ENCODE measurements at regions not wholly inside any gene's neighbourhood (a gene's known extent, or its start where the extent isn't known, plus 50 kb on each side); places are given as distances from the start of the nearest gene placed in this dataset.
"Not testable (repeated sequence)": the region's sequence is repeated elsewhere in the genome, so short reads cannot be mapped to it uniquely, and the experiment has no call there.

DNA sequence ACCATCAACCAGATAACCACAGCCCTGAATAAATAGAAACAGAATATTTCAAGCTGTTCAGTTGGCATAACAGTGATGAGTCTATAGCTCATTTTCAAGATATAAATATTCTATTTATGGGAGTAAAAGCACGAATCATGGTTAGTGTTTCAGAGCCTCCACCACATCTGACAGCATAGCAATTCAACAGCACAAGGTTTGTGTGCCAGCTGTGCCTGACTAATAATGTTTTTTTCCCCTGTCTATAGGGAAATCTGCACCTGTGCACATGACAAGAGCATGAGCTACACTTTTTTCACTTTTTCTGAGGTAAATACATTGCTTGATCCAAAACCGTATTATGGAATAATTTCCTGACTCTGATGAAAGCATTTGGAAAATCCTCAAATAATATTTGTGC lies 251.3 kb downstream of the RPIA start (continued):
- TF ChIP-seq, protein P1, sequence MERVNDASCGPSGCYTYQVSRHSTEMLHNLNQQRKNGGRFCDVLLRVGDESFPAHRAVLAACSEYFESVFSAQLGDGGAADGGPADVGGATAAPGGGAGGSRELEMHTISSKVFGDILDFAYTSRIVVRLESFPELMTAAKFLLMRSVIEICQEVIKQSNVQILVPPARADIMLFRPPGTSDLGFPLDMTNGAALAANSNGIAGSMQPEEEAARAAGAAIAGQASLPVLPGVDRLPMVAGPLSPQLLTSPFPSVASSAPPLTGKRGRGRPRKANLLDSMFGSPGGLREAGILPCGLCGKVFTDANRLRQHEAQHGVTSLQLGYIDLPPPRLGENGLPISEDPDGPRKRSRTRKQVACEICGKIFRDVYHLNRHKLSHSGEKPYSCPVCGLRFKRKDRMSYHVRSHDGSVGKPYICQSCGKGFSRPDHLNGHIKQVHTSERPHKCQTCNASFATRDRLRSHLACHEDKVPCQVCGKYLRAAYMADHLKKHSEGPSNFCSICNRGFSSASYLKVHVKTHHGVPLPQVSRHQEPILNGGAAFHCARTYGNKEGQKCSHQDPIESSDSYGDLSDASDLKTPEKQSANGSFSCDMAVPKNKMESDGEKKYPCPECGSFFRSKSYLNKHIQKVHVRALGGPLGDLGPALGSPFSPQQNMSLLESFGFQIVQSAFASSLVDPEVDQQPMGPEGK (CRISPR knock-in tag; IDR thresholded peaks at IDR 0.05; ENCODE audit: borderline replicate concordance), result no peak
- no peak for TF ChIP-seq SNAI2 (CRISPR knock-in tag; IDR thresholded peaks at IDR 0.05)
- TF ChIP-seq ZC3H10 (CRISPR knock-in tag; IDR thresholded peaks at IDR 0.05), result no peak
- TF ChIP-seq TOX (CRISPR knock-in tag; IDR thresholded peaks at IDR 0.05; ENCODE audit: borderline replicate concordance), result no peak
- no peak for TF ChIP-seq ZNF565 (CRISPR knock-in tag; conservative IDR thresholded peaks at IDR 0.05; ENCODE audit: low read depth)

DNA sequence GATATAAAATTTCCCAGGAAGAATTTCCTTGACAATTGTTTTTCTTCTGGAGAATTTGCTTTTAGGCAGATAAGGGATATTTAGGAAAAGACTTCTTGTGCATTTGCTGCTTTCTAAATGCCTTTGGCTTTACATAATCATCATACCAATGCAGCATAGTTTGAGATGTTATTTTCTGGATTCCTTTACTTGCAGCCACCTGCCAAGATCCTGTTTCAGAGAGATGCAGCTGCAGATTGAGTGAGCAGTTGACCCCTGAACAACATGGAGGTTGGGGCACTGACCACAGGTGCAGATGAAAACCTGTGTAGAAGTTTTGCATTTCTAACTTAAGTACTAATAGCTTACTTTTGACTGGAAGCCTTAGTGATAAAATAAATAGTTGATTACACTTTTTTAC lies 257.9 kb downstream of the RPIA start:
- no peak for TF ChIP-seq BACH2 (CRISPR knock-in tag; IDR thresholded peaks at IDR 0.05; ENCODE audit: borderline replicate concordance)
- no peak for ATAC-seq

DNA sequence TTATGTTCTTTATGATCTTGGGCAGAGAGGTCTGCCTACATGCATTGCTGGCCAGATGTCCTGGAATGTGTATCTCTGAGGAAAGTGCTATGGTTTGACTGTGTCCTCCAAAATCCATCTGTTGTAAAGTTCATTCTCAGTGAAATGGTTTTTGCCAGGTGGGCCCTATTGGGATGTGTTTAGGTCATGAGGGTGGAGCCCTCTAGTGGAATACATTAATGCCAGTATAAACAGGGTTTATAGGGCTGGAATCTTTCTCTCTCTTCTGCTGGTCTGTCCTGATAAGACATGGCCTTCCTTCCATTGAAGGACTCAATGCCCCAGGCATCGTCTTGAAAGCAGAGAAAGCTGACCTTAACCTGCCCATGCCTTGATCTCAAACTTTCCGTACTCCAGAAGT lies 258.5 kb downstream of the RPIA start:
- TF ChIP-seq ZFP30 (CRISPR knock-in tag; IDR thresholded peaks at IDR 0.05) (no peak), ZNF8 (CRISPR knock-in tag; IDR thresholded peaks at IDR 0.05) (no peak), OSR1 (CRISPR knock-in tag; IDR thresholded peaks at IDR 0.05) (no peak)
- no peak for ATAC-seq

DNA sequence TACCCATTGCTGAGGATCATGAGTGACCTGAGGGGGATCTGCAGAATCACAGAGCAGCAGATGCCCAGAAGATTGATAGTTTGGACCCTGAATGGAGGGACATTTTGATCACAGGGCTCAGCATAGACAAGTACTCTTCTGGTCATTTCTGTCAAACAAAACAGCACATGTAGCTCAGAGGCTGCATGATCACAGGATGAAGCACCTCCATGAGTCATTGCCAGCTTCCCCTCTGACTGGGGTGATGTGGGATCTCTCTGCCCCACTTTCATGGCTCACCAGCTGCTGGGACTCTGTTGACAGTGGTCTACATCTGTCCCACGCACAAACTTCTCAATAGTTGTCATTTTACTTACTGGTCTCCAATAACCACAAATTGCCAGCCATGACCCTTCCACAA lies 264.1 kb downstream of the RPIA start:
- TF ChIP-seq ZNF70 (CRISPR knock-in tag; IDR thresholded peaks at IDR 0.05) (no peak), OSR1 (CRISPR knock-in tag; IDR thresholded peaks at IDR 0.05) (no peak), ZNF8 (CRISPR knock-in tag; IDR thresholded peaks at IDR 0.05) (no peak), SNAI2 (CRISPR knock-in tag; IDR thresholded peaks at IDR 0.05) (no peak)
- TF ChIP-seq, protein P2, sequence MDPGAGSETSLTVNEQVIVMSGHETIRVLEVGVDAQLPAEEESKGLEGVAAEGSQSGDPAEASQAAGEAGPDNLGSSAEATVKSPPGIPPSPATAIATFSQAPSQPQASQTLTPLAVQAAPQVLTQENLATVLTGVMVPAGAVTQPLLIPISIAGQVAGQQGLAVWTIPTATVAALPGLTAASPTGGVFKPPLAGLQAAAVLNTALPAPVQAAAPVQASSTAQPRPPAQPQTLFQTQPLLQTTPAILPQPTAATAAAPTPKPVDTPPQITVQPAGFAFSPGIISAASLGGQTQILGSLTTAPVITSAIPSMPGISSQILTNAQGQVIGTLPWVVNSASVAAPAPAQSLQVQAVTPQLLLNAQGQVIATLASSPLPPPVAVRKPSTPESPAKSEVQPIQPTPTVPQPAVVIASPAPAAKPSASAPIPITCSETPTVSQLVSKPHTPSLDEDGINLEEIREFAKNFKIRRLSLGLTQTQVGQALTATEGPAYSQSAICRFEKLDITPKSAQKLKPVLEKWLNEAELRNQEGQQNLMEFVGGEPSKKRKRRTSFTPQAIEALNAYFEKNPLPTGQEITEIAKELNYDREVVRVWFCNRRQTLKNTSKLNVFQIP (CRISPR knock-in tag; IDR thresholded peaks at IDR 0.05; ENCODE audit: borderline replicate concordance, low read depth), result no peak
- TF ChIP-seq, protein P1 (CRISPR knock-in tag; IDR thresholded peaks at IDR 0.05; ENCODE audit: borderline replicate concordance), result no peak
- ATAC-seq, result no peak

DNA sequence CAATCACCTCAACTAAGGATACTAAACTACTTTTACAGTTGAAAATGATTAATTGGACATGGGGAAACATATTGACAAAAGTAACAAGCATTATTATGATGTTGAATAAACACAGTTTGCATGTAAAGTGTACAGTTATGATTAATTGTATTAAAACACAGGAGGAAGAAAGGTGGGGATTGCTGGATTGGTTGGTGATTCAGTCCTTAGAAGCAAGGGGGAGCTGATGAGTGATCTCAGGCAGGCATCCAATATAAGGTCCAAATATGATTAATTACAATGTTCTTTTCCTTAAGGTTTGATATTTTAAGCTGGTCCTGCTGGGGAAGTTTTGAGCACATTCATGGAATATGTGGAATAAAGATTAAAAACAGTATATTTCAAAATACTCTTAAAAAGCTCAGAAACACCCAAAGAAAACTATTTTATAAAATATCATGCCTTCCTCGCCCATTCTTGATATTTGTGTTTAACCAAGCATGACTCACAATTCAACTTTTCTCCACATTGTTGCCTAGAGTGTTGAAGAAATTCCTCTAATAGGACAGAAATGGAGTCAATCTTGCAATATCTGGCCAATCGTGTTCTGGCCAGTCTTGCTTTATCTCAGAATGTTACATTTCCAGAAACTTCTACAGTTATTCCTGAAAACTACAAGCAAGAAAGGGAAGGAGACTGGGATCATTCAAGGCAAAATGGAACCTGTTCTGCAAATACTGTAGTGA lies 268.2 kb downstream of the RPIA start:
- no peak for ATAC-seq
- TF ChIP-seq, protein P2 (CRISPR knock-in tag; IDR thresholded peaks at IDR 0.05; ENCODE audit: borderline replicate concordance, low read depth), result no peak
- TF ChIP-seq, protein P3, sequence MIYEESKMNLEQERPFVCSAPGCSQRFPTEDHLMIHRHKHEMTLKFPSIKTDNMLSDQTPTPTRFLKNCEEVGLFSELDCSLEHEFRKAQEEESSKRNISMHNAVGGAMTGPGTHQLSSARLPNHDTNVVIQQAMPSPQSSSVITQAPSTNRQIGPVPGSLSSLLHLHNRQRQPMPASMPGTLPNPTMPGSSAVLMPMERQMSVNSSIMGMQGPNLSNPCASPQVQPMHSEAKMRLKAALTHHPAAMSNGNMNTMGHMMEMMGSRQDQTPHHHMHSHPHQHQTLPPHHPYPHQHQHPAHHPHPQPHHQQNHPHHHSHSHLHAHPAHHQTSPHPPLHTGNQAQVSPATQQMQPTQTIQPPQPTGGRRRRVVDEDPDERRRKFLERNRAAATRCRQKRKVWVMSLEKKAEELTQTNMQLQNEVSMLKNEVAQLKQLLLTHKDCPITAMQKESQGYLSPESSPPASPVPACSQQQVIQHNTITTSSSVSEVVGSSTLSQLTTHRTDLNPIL (CRISPR knock-in tag; IDR thresholded peaks at IDR 0.05; ENCODE audit: low read depth), result no peak
- TF ChIP-seq, protein P4, sequence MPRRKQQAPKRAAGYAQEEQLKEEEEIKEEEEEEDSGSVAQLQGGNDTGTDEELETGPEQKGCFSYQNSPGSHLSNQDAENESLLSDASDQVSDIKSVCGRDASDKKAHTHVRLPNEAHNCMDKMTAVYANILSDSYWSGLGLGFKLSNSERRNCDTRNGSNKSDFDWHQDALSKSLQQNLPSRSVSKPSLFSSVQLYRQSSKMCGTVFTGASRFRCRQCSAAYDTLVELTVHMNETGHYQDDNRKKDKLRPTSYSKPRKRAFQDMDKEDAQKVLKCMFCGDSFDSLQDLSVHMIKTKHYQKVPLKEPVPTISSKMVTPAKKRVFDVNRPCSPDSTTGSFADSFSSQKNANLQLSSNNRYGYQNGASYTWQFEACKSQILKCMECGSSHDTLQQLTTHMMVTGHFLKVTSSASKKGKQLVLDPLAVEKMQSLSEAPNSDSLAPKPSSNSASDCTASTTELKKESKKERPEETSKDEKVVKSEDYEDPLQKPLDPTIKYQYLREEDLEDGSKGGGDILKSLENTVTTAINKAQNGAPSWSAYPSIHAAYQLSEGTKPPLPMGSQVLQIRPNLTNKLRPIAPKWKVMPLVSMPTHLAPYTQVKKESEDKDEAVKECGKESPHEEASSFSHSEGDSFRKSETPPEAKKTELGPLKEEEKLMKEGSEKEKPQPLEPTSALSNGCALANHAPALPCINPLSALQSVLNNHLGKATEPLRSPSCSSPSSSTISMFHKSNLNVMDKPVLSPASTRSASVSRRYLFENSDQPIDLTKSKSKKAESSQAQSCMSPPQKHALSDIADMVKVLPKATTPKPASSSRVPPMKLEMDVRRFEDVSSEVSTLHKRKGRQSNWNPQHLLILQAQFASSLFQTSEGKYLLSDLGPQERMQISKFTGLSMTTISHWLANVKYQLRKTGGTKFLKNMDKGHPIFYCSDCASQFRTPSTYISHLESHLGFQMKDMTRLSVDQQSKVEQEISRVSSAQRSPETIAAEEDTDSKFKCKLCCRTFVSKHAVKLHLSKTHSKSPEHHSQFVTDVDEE (CRISPR knock-in tag; IDR thresholded peaks at IDR 0.05), result no peak
- TF ChIP-seq ISL1 (CRISPR knock-in tag; IDR thresholded peaks at IDR 0.05), result no peak

DNA sequence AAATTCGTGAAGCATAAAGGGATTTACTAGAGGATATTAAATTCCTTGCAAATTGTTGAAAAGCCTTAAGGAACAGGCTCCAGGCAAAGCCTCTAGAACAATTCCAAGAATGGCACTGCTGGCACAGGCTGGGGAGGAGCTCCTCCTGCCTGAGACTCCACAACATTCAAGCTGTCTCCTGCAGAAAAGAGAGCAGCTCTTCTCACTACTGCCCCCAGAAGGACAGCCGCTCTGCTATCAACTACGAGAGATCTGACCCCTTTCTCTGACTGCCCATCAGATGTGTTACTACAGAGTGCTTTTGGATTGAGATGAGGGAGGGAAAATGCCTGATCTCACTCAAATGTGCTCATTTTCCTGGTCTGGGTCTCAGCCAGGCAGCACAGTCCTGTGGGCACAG lies 269.9 kb downstream of the RPIA start:
- ATAC-seq, result not testable (repeated sequence)
